NB4 (cell line): ENCODE measurements at regions not wholly inside any gene's neighbourhood (a gene's known extent, or its start where the extent isn't known, plus 50 kb on each side); places are given as distances from the start of the nearest gene placed in this dataset.

Experiments used
- POLR2A ChIP-seq: IDR thresholded peaks from 2 replicates; pipeline ENCODE4 v1.6.1; 2011; ENCODE audit warnings: mild to moderate bottlenecking; ENCODE audit not compliant: insufficient read length; ENCODE audit errors: extremely low read depth
- TF ChIP-seq, protein P1 (sequence below): IDR thresholded peaks from one replicate; pipeline ENCODE4 v1.5.1; 2012; ENCODE audit warnings: low read depth, low read length

DNA sequence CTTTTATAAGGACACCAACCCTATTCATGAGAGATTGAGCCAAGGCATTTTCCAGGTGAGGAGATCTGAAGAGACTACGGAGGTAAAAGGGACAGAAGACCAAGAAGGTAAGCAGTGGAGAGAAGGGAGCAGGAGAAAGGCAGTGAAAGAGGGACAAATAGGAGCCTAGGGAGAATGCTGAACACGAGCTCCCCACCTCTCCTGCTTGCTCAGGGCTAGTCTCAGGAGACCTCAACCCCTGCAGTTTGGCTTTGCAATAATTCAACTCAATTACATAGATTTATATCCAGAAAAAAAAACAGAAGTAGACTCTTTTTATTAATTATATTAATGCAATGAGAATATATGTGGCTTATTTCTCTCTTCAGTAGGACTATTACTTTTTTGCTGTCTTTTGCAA is 91.0 kb upstream of the DDX18 start:
- no peak for TF ChIP-seq POLR2A
- TF ChIP-seq, protein P1, sequence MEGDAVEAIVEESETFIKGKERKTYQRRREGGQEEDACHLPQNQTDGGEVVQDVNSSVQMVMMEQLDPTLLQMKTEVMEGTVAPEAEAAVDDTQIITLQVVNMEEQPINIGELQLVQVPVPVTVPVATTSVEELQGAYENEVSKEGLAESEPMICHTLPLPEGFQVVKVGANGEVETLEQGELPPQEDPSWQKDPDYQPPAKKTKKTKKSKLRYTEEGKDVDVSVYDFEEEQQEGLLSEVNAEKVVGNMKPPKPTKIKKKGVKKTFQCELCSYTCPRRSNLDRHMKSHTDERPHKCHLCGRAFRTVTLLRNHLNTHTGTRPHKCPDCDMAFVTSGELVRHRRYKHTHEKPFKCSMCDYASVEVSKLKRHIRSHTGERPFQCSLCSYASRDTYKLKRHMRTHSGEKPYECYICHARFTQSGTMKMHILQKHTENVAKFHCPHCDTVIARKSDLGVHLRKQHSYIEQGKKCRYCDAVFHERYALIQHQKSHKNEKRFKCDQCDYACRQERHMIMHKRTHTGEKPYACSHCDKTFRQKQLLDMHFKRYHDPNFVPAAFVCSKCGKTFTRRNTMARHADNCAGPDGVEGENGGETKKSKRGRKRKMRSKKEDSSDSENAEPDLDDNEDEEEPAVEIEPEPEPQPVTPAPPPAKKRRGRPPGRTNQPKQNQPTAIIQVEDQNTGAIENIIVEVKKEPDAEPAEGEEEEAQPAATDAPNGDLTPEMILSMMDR = no peak
